ENCODE measurements at regions not wholly inside any gene's neighbourhood (a gene's known extent, or its start where the extent isn't known, plus 50 kb on each side); places are given as distances from the start of the nearest gene placed in this dataset.

DNA sequence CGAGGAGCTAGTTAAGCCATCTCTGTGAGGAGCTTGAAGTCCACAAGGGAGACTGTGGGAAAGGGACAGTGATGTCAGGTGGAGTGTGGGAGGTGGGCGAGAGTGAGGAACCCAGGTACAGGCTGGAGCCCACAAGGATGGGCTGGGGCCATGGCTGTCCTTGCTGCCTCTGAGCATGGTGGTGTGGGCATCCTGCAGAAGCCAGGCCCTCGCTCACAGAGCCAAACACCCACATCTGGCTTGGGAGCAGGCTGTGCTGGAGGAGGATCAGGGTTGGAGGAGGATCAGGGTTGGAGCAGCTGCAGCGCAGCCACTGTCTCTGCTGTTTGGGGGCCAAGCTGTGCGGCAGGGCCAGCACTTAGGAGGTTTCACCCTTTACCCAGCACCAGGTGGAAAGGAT, 58.2 kb upstream of the ENPP7 start:
- peaks cover 0 to 23% of the 10 kb centered on the region in 2 donors for H3K9me3 ChIP-seq (ENCODE audit: control insufficient read depth in 2 of 2, insufficient read depth in 1 of 2, low read depth in 1 of 2, low read length in 1 of 2)
- H3K36me3 ChIP-seq (ENCODE audit: control insufficient read depth in 2 of 2, insufficient read depth in 2 of 2, low read length in 1 of 2): no peaks in the 10 kb centered on the region
- peaks cover 0 to 2% of the 10 kb centered on the region in 2 donors for H3K27me3 ChIP-seq (ENCODE audit: control insufficient read depth in 1 of 2, insufficient read depth in 2 of 2, low read length in 2 of 2)
- H3K4me3 ChIP-seq (ENCODE audit: low read depth in 1 of 2, low read length in 2 of 2): no peak overlapping the region
- no peaks in the 10 kb centered on the region for H3K4me1 ChIP-seq (ENCODE audit: control insufficient read depth in 2 of 2, insufficient read depth in 2 of 2, low read length in 1 of 2)
- no peak overlapping the region for H3K27ac ChIP-seq (ENCODE audit: low read depth in 2 of 2, low read length in 1 of 2)
- WGBS, 2 donors: 85 to 90% methylated on average over 5 of the region's 5 CpGs

DNA sequence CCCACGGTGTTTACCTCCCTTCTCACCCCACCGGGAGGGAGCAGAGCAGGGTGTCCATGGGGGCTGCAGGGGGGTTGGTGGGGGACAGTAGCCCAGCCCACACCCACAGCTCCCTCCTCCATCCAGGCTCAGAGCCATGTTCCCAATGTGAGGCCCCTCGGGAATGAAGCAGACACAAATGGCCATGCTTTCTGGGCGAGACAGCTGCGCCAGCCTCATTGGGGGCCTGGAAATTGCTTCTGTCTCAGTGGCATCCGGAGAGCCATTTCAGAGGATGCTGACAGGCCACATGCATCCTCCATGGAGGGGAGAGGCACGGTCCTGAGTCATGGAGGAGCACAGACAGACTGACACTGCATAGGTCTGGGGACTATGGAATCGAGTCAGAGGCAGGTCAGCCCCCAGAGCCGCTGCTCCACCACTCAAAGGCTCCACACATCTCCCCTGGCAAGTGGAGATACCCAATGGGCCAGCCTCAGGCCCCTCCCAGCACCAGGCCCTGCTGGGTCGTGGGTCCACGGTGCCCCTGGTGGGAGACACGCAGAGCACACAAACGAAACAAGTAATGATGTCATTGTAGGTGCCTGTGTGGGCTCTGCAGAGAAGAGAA, 59.6 kb upstream of the ENPP7 start:
- no peak overlapping the region for H3K4me3 ChIP-seq (ENCODE audit: low read depth in 1 of 2, low read length in 2 of 2)
- H3K27ac ChIP-seq (ENCODE audit: low read depth in 2 of 2, low read length in 1 of 2): no peak overlapping the region
- 44 to 50% methylated on average over 13 of the region's 13 CpGs for WGBS, 2 donors
- peaks cover 0 to 23% of the 10 kb centered on the region in 2 donors for H3K9me3 ChIP-seq (ENCODE audit: control insufficient read depth in 2 of 2, insufficient read depth in 1 of 2, low read depth in 1 of 2, low read length in 1 of 2)
- H3K4me1 ChIP-seq (ENCODE audit: control insufficient read depth in 2 of 2, insufficient read depth in 2 of 2, low read length in 1 of 2): no peaks in the 10 kb centered on the region
- no peaks in the 10 kb centered on the region for H3K36me3 ChIP-seq (ENCODE audit: control insufficient read depth in 2 of 2, insufficient read depth in 2 of 2, low read length in 1 of 2)
- peaks cover 0 to 2% of the 10 kb centered on the region in 2 donors for H3K27me3 ChIP-seq (ENCODE audit: control insufficient read depth in 1 of 2, insufficient read depth in 2 of 2, low read length in 2 of 2)

DNA sequence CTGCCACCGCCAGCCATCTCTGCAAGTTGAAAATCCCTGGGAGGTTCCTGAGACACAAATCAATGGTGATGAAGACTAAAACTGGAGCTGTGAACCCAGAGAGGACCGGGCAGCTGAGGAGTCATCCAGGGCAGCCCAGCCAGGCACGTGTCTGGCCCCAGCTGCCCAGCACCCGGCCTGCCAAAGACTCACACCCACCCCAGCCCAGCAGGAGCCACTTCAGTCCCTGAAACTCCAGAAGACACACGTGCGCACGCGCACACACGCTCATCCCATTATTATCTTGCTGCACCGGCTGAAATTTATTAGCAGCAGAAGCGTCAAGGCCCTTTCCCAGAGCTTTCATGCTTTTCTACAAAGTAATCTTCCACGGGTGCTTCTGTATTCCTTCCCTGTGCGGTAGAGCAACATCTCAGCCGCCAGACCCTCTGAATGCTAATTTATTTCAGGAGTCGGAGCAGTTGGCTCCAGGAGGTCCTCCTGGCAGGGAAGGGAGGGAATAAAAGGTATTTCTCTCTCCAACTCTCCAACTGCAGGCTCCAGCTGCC, 59.8 kb upstream of the RBFOX3 start:
- no peaks in the 10 kb centered on the region for H3K4me1 ChIP-seq (ENCODE audit: control insufficient read depth in 2 of 2, insufficient read depth in 2 of 2, low read length in 1 of 2)
- no peak overlapping the region for H3K4me3 ChIP-seq (ENCODE audit: low read depth in 1 of 2, low read length in 2 of 2)
- no peaks in the 10 kb centered on the region for H3K36me3 ChIP-seq (ENCODE audit: control insufficient read depth in 2 of 2, insufficient read depth in 2 of 2, low read length in 1 of 2)
- H3K27me3 ChIP-seq (ENCODE audit: control insufficient read depth in 1 of 2, insufficient read depth in 2 of 2, low read length in 2 of 2): peaks cover 0 to 2% of the 10 kb centered on the region in 2 donors
- H3K9me3 ChIP-seq (ENCODE audit: control insufficient read depth in 2 of 2, insufficient read depth in 1 of 2, low read depth in 1 of 2, low read length in 1 of 2): peaks cover 0 to 23% of the 10 kb centered on the region in 2 donors
- 60 to 61% methylated on average over 15 of the region's 15 CpGs for WGBS, 2 donors
- H3K27ac ChIP-seq (ENCODE audit: low read depth in 2 of 2, low read length in 1 of 2): no peak overlapping the region

DNA sequence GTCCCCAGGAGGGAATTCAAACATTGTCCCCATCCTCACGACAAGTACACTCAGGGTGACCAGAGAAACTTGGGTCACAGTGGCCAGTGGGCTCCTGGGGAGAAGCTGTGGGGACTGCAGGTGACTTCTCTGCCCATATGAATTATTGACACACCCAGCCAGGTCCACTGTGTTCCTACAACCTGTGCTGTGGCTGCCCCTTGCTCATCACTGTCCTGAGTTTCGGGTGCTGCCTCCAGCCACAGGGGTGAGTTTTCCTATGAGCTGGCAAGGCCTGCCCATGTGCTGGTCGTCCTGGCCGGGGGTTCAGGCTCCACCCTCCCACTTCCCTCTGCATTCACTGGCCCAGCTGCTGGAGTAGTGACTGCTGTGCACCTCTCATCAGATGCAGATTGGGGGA, 59.0 kb upstream of the RBFOX3 start:
- Histone ChIP-seq H3K27me3 (ENCODE audit: control insufficient read depth in 1 of 2, insufficient read depth in 2 of 2, low read length in 2 of 2) (peaks cover 0 to 2% of the 10 kb centered on the region in 2 donors), H3K9me3 (ENCODE audit: control insufficient read depth in 2 of 2, insufficient read depth in 1 of 2, low read depth in 1 of 2, low read length in 1 of 2) (peaks cover 0 to 23% of the 10 kb centered on the region in 2 donors), H3K4me1 (ENCODE audit: control insufficient read depth in 2 of 2, insufficient read depth in 2 of 2, low read length in 1 of 2) (peaks cover 0 to 3% of the 10 kb centered on the region in 2 donors), H3K4me3 (ENCODE audit: low read depth in 1 of 2, low read length in 2 of 2) (no peak overlapping the region), H3K36me3 (ENCODE audit: control insufficient read depth in 2 of 2, insufficient read depth in 2 of 2, low read length in 1 of 2) (no peaks in the 10 kb centered on the region), H3K27ac (ENCODE audit: low read depth in 2 of 2, low read length in 1 of 2) (no peak overlapping the region)
- 16 to 26% methylated on average over 4 of the region's 4 CpGs for WGBS, 2 donors

DNA sequence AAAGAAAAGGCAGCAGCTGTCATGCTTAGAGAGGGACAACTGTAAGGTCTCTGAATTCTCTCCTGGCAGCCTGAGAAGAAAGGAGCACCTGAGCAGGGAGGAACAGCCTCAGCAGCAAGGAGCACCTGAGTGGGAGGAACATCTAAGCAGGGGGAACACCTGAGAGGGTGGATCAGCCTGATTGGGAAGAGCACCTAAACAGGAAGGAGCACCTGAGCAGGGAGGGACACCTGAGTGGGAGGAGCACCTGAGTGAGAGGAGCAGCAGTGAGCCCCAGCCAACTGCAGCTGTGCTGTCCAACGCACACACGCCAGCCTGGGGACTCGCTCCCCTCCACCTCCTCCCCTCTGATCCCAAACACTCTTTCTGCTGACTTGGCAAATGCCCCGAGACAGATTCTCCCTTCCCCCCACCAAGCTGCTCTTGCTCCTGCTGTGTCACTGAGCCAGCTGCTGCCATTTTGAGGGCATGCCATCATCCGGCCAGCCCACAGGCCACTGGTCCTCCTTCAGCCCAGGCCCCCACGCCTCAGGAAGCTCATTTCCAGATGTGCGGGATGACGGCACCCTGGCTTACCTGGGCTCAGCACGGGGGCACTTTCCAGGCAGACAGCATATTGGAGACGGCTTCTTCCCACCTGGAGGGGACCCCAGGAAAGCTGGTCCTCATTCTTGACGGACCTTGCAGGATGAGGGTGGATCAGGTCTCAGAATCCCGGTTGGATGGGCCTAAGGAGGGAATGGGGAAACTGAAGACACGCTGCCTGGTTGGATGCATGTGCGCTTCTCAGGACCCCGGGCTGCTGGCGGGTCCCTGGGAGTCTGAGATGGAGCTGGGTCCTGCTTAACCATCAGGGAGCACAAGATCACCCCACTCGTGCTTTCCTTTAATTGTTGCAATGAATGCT, 57.7 kb upstream of the RBFOX3 start:
- peaks cover 0 to 12% of the 10 kb centered on the region in 2 donors for H3K9me3 ChIP-seq (ENCODE audit: control insufficient read depth in 2 of 2, insufficient read depth in 1 of 2, low read depth in 1 of 2, low read length in 1 of 2)
- WGBS, 2 donors: 67% methylated on average over 16 to 17 of the region's 17 CpGs
- H3K4me3 ChIP-seq (ENCODE audit: low read depth in 1 of 2, low read length in 2 of 2): no peak overlapping the region
- H3K36me3 ChIP-seq (ENCODE audit: control insufficient read depth in 2 of 2, insufficient read depth in 2 of 2, low read length in 1 of 2): no peaks in the 10 kb centered on the region
- H3K27ac ChIP-seq (ENCODE audit: low read depth in 2 of 2, low read length in 1 of 2): no peak overlapping the region
- H3K27me3 ChIP-seq (ENCODE audit: control insufficient read depth in 1 of 2, insufficient read depth in 2 of 2, low read length in 2 of 2): peaks cover 0 to 2% of the 10 kb centered on the region in 2 donors
- H3K4me1 ChIP-seq (ENCODE audit: control insufficient read depth in 2 of 2, insufficient read depth in 2 of 2, low read length in 1 of 2): peaks cover 0 to 3% of the 10 kb centered on the region in 2 donors

- H3K27me3 ChIP-seq (ENCODE audit: control insufficient read depth in 1 of 2, insufficient read depth in 2 of 2, low read length in 2 of 2): peaks cover 0 to 2% of the 10 kb centered on the region in 2 donors
- H3K9me3 ChIP-seq (ENCODE audit: control insufficient read depth in 2 of 2, insufficient read depth in 1 of 2, low read depth in 1 of 2, low read length in 1 of 2): peaks cover 0 to 4% of the 10 kb centered on the region in 2 donors
- no peak overlapping the region for H3K4me3 ChIP-seq (ENCODE audit: low read depth in 1 of 2, low read length in 2 of 2)
- no peak overlapping the region for H3K27ac ChIP-seq (ENCODE audit: low read depth in 2 of 2, low read length in 1 of 2)
- H3K4me1 ChIP-seq (ENCODE audit: control insufficient read depth in 2 of 2, insufficient read depth in 2 of 2, low read length in 1 of 2): peaks cover 0 to 3% of the 10 kb centered on the region in 2 donors
- 86 to 88% methylated on average over 8 of the region's 8 CpGs for WGBS, 2 donors
- no peaks in the 10 kb centered on the region for H3K36me3 ChIP-seq (ENCODE audit: control insufficient read depth in 2 of 2, insufficient read depth in 2 of 2, low read length in 1 of 2)
These were observed 56.9 kb upstream of the RBFOX3 start for GRCh38 chr17:79667746-79668145.

- no peak overlapping the region for H3K27ac ChIP-seq (ENCODE audit: low read depth in 2 of 2, low read length in 1 of 2)
- 86% methylated on average over 14 of the region's 14 CpGs for WGBS, 2 donors
These were observed 56.4 kb upstream of the RBFOX3 start for GRCh38 chr17:79667121-79667715.

DNA sequence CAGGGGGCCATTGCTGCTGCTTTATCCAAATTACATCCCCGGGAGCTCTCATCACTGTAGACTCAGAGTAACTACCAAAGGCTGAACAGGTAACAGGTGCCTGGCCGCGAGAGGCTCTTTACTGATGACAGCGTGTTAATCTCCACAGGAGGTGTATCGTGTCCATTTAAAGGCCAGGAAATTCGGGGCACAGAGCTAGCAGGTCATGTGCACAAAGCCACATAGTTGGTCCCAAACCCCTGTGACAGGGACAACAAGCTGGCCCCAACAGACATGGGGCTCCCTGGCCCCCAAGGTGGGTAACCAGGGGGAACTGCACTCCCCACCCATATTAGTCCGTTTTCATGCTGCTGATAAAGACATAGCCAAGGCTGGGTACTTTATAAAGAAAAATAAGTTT, 55.3 kb upstream of the RBFOX3 start:
- Histone ChIP-seq H3K27ac (ENCODE audit: low read depth in 2 of 2, low read length in 1 of 2) (no peak overlapping the region), H3K36me3 (ENCODE audit: control insufficient read depth in 2 of 2, insufficient read depth in 2 of 2, low read length in 1 of 2) (no peaks in the 10 kb centered on the region), H3K4me3 (ENCODE audit: low read depth in 1 of 2, low read length in 2 of 2) (no peak overlapping the region), H3K4me1 (ENCODE audit: control insufficient read depth in 2 of 2, insufficient read depth in 2 of 2, low read length in 1 of 2) (peaks cover 0 to 3% of the 10 kb centered on the region in 2 donors), H3K9me3 (ENCODE audit: control insufficient read depth in 2 of 2, insufficient read depth in 1 of 2, low read depth in 1 of 2, low read length in 1 of 2) (peaks cover 0 to 2% of the 10 kb centered on the region in 2 donors), H3K27me3 (ENCODE audit: control insufficient read depth in 1 of 2, insufficient read depth in 2 of 2, low read length in 2 of 2) (peaks cover 0 to 2% of the 10 kb centered on the region in 2 donors)
- 75 to 79% methylated on average over 7 of the region's 7 CpGs for WGBS, 2 donors

More at GRCh38 chr17:79667121-79667715, 56.4 kb upstream of the RBFOX3 start:
- Histone ChIP-seq H3K9me3 (ENCODE audit: control insufficient read depth in 2 of 2, insufficient read depth in 1 of 2, low read depth in 1 of 2, low read length in 1 of 2) (peaks cover 0 to 2% of the 10 kb centered on the region in 2 donors), H3K4me1 (ENCODE audit: control insufficient read depth in 2 of 2, insufficient read depth in 2 of 2, low read length in 1 of 2) (peaks cover 0 to 3% of the 10 kb centered on the region in 2 donors), H3K36me3 (ENCODE audit: control insufficient read depth in 2 of 2, insufficient read depth in 2 of 2, low read length in 1 of 2) (no peaks in the 10 kb centered on the region), H3K27me3 (ENCODE audit: control insufficient read depth in 1 of 2, insufficient read depth in 2 of 2, low read length in 2 of 2) (peaks cover 0 to 2% of the 10 kb centered on the region in 2 donors), H3K4me3 (ENCODE audit: low read depth in 1 of 2, low read length in 2 of 2) (no peak overlapping the region)
